GM21381 (cell line): ENCODE measurements at regions not wholly inside any gene's neighbourhood (a gene's known extent, or its start where the extent isn't known, plus 50 kb on each side); places are given as distances from the start of the nearest gene placed in this dataset.
"Not testable (repeated sequence)": the region's sequence is repeated elsewhere in the genome, so short reads cannot be mapped to it uniquely, and the experiment has no call there.

Source experiments
- ATAC-seq: cut with Tn5 transposase; IDR thresholded peaks from one replicate; pipeline ENCODE4 v1.9.1; 2021; ENCODE audit warnings: mild to moderate bottlenecking, moderate library complexity; ENCODE audit not compliant: unreplicated experiment

GRCh38 chr1:143644035-143644434, 327.8 kb downstream of the FAM72C start:
- ATAC-seq, result not testable (repeated sequence)

- ATAC-seq, result no peak
Observed at GRCh38 chr1:143643148-143643885, 328.5 kb downstream of the FAM72C start.

- ATAC-seq, result no peak
Observed at GRCh38 chr1:143625886-143626285, 345.9 kb downstream of the FAM72C start.

GRCh38 chr1:143619851-143620250, 351.9 kb downstream of the FAM72C start:
- no peak for ATAC-seq

- ATAC-seq, result no peak
Observed at GRCh38 chr1:143611159-143611558, 360.6 kb downstream of the FAM72C start.

GRCh38 chr1:143610196-143610595, 361.6 kb downstream of the FAM72C start:
- ATAC-seq, result no peak

GRCh38 chr1:143604887-143605286, 366.9 kb downstream of the FAM72C start:
- ATAC-seq, result no peak

GRCh38 chr1:143584508-143584907, 387.3 kb downstream of the FAM72C start:
- ATAC-seq, result no peak

- no peak for ATAC-seq
Observed at GRCh38 chr1:143574891-143575520, 396.8 kb downstream of the FAM72C start.

GRCh38 chr1:143572661-143573060, 399.1 kb downstream of the FAM72C start:
- not testable (repeated sequence) for ATAC-seq

GRCh38 chr1:143563761-143564160, 408.0 kb downstream of the FAM72C start:
- not testable (repeated sequence) for ATAC-seq

- no peak for ATAC-seq
Observed at GRCh38 chr1:143553627-143554026, 418.2 kb downstream of the FAM72C start.

GRCh38 chr1:143504703-143505102, 467.1 kb downstream of the FAM72C start:
- ATAC-seq, result not testable (repeated sequence)

GRCh38 chr1:143504080-143504479, 467.7 kb downstream of the FAM72C start:
- ATAC-seq, result not testable (repeated sequence)

GRCh38 chr1:143503048-143503447, 468.7 kb downstream of the FAM72C start:
- not testable (repeated sequence) for ATAC-seq

- not testable (repeated sequence) for ATAC-seq
Observed at GRCh38 chr1:143502038-143502437, 469.7 kb downstream of the FAM72C start.

- ATAC-seq, result not testable (repeated sequence)
Observed at GRCh38 chr1:143498059-143498749, 473.6 kb downstream of the FAM72C start.

GRCh38 chr1:143497374-143497747, 474.4 kb downstream of the FAM72C start:
- no peak for ATAC-seq

GRCh38 chr1:143496526-143497373, 475.0 kb downstream of the FAM72C start:
- not testable (repeated sequence) for ATAC-seq
